GM12878 (cell line): ENCODE measurements at regions not wholly inside any gene's neighbourhood (a gene's known extent, or its start where the extent isn't known, plus 50 kb on each side); places are given as distances from the start of the nearest gene placed in this dataset.

Experiments
- ATAC-seq: fragments of 200-7000 bp; cut with Tn5 transposase; 3 replicates; pipeline ENCODE4 v1.9.1; 2020; ENCODE audit warnings: mild to moderate bottlenecking, moderate library complexity
- BruUV-seq: library from RNA; stranded (reverse); fragments of 400-500 nt; replicated peaks from 2 replicates; lab custom pipeline; 2021; lab: Mats Ljungman, UMichigan
- CTCF ChIA-PET: fragments of 300-600 bp; sonication (Branson Sonifier 250); formaldehyde crosslinking; extraction: SDS; loops from one replicate; lab custom pipeline; 2021; ENCODE audit warnings: inconsistent platforms; lab: Yijun Ruan, JAX
- POLR2A ChIA-PET: fragments of 350-600 bp; formaldehyde crosslinking; extraction: SDS; loops from one replicate; lab custom pipeline; 2021; ENCODE audit warnings: inconsistent platforms; lab: Charles Lee
- RAD21 ChIA-PET: fragments of 300-600 bp; sonication (Branson Sonifier 250); formaldehyde crosslinking; loops from one replicate; lab custom pipeline; 2023; ENCODE audit warnings: antibody characterized with exemption; ENCODE audit not compliant: unreplicated experiment; lab: Charles Lee
- SMC1A ChIA-PET: fragments of 300-600 bp; sonication (Branson Sonifier 250); formaldehyde crosslinking; loops from one replicate; lab custom pipeline; 2023; ENCODE audit not compliant: unreplicated experiment, uncharacterized antibody; lab: Charles Lee
- DNase-seq: peaks from one replicate; pipeline ENCODE4 v3.0.0-alpha.2; 2011; ENCODE audit warnings: low read depth, low spot score
- FAIRE-seq: peaks from 3 replicates; lab custom pipeline; 2011; peaks lifted over from hg19 to GRCh38; lab: Jason Lieb, UNC
- H2AFZ ChIP-seq: 2 replicates; pipeline ENCODE4 v1.6.0; 2011; ENCODE audit warnings: low read depth, low read length, control low read depth; ENCODE audit not compliant: control insufficient read depth
- H3K27ac ChIP-seq: 2 replicates; pipeline ENCODE4 v1.5.1; 2011; ENCODE audit warnings: control low read depth; ENCODE audit not compliant: control insufficient read depth, insufficient read depth
- H3K27me3 ChIP-seq, 2 experiments: replicated peaks in 1 of 2; 2 replicates each; pipeline versions ENCODE4 v1.6.0 to v1.6.1; 2011; ENCODE audit warnings: low read length in 1 of 2; ENCODE audit not compliant: control insufficient read depth in 2 of 2, insufficient read depth in 2 of 2
- H3K36me3 ChIP-seq, 2 experiments: 2 replicates each; pipeline ENCODE4 v1.5.1; 2011; ENCODE audit warnings: low read length in 1 of 2; ENCODE audit not compliant: control insufficient read depth in 2 of 2, insufficient read depth in 2 of 2
- H3K4me1 ChIP-seq: 2 replicates; pipeline ENCODE4 v1.6.1; 2011; ENCODE audit warnings: mild to moderate bottlenecking, low read length, moderate library complexity, mixed read lengths; ENCODE audit not compliant: control insufficient read depth, insufficient read depth
- H3K4me2 ChIP-seq: 2 replicates; pipeline ENCODE4 v1.6.0; 2011; ENCODE audit warnings: control low read depth; ENCODE audit not compliant: control insufficient read depth, insufficient read depth
- H3K4me3 ChIP-seq: fragments of 200-600 bp; sonication (generic); 2 replicates; pipeline ENCODE4 v1.5.1; 2016
- H3K79me2 ChIP-seq: 2 replicates; pipeline ENCODE4 v1.6.0; 2011; ENCODE audit warnings: low read length; ENCODE audit not compliant: control insufficient read depth, insufficient read depth
- H3K9ac ChIP-seq: 2 replicates; pipeline ENCODE4 v1.8.0; 2011; ENCODE audit warnings: low read length, control low read depth, mixed read lengths; ENCODE audit not compliant: control insufficient read depth, insufficient read depth
- H3K9me3 ChIP-seq: replicated peaks from 3 replicates; pipeline ENCODE4 v1.5.1; 2011; ENCODE audit warnings: mild to moderate bottlenecking, low read length; ENCODE audit not compliant: control insufficient read depth, insufficient read depth
- H4K20me1 ChIP-seq: 2 replicates; pipeline ENCODE4 v1.6.0; 2011; ENCODE audit not compliant: control insufficient read depth, insufficient read depth
- CHD2 ChIP-seq: IDR thresholded peaks from 2 replicates; pipeline ENCODE4 v1.6.1; 2011; ENCODE audit warnings: low read depth, low read length, improper control_type of control experiment, borderline replicate concordance
- IKZF2 ChIP-seq, 2 experiments: fragments of 450-650 bp; IDR thresholded peaks; 2 replicates each; pipeline ENCODE4 v1.6.1; 2017; ENCODE audit warnings: mild to moderate bottlenecking in 2 of 2, moderate library complexity in 2 of 2
- KDM1A ChIP-seq: fragments of 200-600 bp; sonication (generic); IDR thresholded peaks from 2 replicates; pipeline ENCODE4 v1.6.1; 2016; ENCODE audit warnings: borderline replicate concordance
- NR2F1 ChIP-seq: fragments of 450-650 bp; conservative IDR thresholded peaks from 2 replicates; pipeline ENCODE4 v1.6.1; 2017; ENCODE audit warnings: mild to moderate bottlenecking
- PAX8 ChIP-seq: fragments of 450-650 bp; IDR thresholded peaks from 2 replicates; pipeline ENCODE4 v1.6.1; 2017; ENCODE audit warnings: mild to moderate bottlenecking, moderate library complexity
- RUNX3 ChIP-seq: IDR thresholded peaks from 2 replicates; pipeline ENCODE4 v1.6.1; 2012; ENCODE audit warnings: low read length, inconsistent platforms
- SIN3A ChIP-seq: IDR thresholded peaks from 2 replicates; pipeline ENCODE4 v1.6.1; 2012; ENCODE audit warnings: low read depth, low read length, improper control_type of control experiment
- SUZ12 ChIP-seq: fragments of 200-600 bp; sonication (generic); IDR thresholded peaks from one replicate; pipeline ENCODE4 v1.6.1; 2018; ENCODE audit warnings: antibody characterized with exemption, mild to moderate bottlenecking; ENCODE audit not compliant: unreplicated experiment
- WGBS: methylation state at CpG from one replicate; pipeline ENCODE4 v1.1.6; 2016; ENCODE audit warnings: low lambda C conversion rate; ENCODE audit not compliant: insufficient replicate concordance, insufficient coverage; ENCODE audit errors: missing lambda C conversion rate; 5-methylcytosine and 5-hydroxymethylcytosine counted together
- in situ Hi-C: fragments of 300-500 bp; cut with MboI; formaldehyde crosslinking; loops from 9 replicates; pipeline ENCODE4 v1.14.3; 2018; ENCODE audit warnings: mixed read lengths
- intact Hi-C: fragments of 100-400 bp; cut with micrococcal nuclease; formaldehyde crosslinking; loops from one replicate; pipeline ENCODE4 v1.14.2; 2022; ENCODE audit not compliant: unreplicated experiment
- TF ChIP-seq, protein P1 (sequence below): fragments of 450-650 bp; IDR thresholded peaks from 2 replicates; pipeline ENCODE4 v1.6.1; 2017; ENCODE audit warnings: mild to moderate bottlenecking, moderate library complexity
- TF ChIP-seq, protein P2 (sequence below): fragments of 450-650 bp; IDR thresholded peaks from 2 replicates; pipeline ENCODE4 v1.6.1; 2017; ENCODE audit warnings: low read depth, mild to moderate bottlenecking, moderate library complexity
- TF ChIP-seq, protein P3 (sequence below): IDR thresholded peaks from 2 replicates; pipeline ENCODE4 v1.6.1; 2011; ENCODE audit warnings: mild to moderate bottlenecking, low read depth, low read length, moderate library complexity; ENCODE audit not compliant: insufficient replicate concordance
- TF ChIP-seq, protein P4 (sequence below): IDR thresholded peaks from 2 replicates; pipeline ENCODE4 v1.6.1; 2011; ENCODE audit warnings: borderline replicate concordance, low read depth, mild to moderate bottlenecking, moderate library complexity, low read length; ENCODE audit not compliant: insufficient read depth, poor library complexity, severe bottlenecking

DNA sequence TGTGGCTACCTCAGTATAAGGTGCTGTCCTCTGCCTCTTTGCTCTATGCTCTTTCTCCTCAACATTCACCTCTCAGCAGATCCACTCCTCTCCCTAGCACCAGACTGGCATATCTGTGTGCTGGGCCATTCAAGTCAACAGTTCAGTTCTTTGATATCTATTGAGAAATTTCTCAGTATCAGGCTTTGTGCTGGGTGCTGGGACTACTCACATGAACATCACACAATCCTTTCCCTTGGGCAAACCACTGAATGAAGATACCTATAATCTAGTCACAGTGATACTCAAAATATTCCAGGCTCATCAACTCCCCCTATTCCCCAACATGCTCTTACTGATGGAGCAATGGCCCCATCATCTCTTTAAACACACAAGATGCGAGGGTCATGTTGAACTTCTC, 120.8 kb downstream of the RPL22L1 start (continued):
- TF ChIP-seq, protein P1, sequence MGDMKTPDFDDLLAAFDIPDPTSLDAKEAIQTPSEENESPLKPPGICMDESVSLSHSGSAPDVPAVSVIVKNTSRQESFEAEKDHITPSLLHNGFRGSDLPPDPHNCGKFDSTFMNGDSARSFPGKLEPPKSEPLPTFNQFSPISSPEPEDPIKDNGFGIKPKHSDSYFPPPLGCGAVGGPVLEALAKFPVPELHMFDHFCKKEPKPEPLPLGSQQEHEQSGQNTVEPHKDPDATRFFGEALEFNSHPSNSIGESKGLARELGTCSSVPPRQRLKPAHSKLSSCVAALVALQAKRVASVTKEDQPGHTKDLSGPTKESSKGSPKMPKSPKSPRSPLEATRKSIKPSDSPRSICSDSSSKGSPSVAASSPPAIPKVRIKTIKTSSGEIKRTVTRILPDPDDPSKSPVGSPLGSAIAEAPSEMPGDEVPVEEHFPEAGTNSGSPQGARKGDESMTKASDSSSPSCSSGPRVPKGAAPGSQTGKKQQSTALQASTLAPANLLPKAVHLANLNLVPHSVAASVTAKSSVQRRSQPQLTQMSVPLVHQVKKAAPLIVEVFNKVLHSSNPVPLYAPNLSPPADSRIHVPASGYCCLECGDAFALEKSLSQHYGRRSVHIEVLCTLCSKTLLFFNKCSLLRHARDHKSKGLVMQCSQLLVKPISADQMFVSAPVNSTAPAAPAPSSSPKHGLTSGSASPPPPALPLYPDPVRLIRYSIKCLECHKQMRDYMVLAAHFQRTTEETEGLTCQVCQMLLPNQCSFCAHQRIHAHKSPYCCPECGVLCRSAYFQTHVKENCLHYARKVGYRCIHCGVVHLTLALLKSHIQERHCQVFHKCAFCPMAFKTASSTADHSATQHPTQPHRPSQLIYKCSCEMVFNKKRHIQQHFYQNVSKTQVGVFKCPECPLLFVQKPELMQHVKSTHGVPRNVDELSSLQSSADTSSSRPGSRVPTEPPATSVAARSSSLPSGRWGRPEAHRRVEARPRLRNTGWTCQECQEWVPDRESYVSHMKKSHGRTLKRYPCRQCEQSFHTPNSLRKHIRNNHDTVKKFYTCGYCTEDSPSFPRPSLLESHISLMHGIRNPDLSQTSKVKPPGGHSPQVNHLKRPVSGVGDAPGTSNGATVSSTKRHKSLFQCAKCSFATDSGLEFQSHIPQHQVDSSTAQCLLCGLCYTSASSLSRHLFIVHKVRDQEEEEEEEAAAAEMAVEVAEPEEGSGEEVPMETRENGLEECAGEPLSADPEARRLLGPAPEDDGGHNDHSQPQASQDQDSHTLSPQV = no peak
- TF ChIP-seq SIN3A = no peak

DNA sequence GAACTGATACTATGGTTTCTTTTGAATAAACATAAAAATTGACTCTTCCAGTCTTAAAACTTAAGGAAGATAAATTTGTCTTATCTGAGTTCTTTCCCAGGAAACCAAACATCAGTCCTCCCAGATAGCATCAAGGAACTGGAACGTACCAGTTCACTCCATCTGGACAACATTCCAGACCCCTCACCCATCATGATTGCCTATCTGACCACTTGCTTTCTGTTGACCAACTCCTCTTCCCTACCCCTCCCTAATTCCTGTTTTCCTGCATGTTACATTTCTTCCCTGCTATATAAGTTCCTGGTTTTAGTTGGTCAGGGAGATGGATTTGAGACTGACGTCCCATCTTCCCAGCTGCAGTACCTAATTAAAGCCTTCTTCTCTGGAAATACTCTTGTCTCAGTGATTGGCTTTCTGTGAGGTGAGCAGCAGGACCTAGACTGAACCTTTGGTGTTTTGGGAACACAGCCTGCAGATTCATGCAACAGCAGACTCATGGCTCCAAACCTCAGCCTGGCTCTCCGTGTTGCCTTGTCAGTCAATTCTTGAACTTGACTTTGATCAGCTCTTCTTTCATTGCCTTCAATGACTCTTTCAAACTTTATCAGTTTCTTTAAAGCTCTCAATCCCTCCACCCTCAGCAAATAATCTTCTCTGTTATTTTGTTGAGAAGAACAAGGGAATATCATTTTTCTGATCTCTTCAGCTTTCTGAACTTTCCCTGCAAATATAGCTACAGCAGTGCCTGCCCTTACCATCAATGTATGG, 123.6 kb downstream of the RPL22L1 start:
- Histone ChIP-seq H3K27ac (no peak overlapping the region), H3K4me1 (no peaks in the 10 kb centered on the region), H3K27me3 (peaks cover 0 to 4% of the 10 kb centered on the region in 2 experiments; a peak in 2 of 4 replicates), H3K79me2 (no peaks in the 10 kb centered on the region), H2AFZ (no peak overlapping the region), H4K20me1 (no peaks in the 10 kb centered on the region), H3K36me3 (no peaks in the 10 kb centered on the region), H3K4me2 (no peak overlapping the region), H3K9ac (no peak overlapping the region), H3K9me3 (no peaks in the 10 kb centered on the region), H3K4me3 (no peak overlapping the region)
- DNase-seq = no peak
- ChIA-PET POLR2A (no interaction called here), RAD21 (interaction anchor here (0.6 kb wide), 1 partner anchor 1601 kb away, joined by 3 read pairs; no protein-coding TSS in a partner anchor), SMC1A (no interaction called here), CTCF (interaction anchor here (0.6 to 1.3 kb wide), 2 partner anchors 64 to 134 kb away, joined by 3 read pairs; no protein-coding TSS in a partner anchor)
- peak; percentile 44 for FAIRE-seq
- no TSS peak for BruUV-seq
- in situ Hi-C loops = no loop called here
- intact Hi-C loops = no loop called here
- no peak for ATAC-seq
- WGBS = 7% methylated on average over 3 of the region's 3 CpGs
- TF ChIP-seq, protein P2, sequence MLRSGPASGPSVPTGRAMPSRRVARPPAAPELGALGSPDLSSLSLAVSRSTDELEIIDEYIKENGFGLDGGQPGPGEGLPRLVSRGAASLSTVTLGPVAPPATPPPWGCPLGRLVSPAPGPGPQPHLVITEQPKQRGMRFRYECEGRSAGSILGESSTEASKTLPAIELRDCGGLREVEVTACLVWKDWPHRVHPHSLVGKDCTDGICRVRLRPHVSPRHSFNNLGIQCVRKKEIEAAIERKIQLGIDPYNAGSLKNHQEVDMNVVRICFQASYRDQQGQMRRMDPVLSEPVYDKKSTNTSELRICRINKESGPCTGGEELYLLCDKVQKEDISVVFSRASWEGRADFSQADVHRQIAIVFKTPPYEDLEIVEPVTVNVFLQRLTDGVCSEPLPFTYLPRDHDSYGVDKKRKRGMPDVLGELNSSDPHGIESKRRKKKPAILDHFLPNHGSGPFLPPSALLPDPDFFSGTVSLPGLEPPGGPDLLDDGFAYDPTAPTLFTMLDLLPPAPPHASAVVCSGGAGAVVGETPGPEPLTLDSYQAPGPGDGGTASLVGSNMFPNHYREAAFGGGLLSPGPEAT = no peak
- TF ChIP-seq KDM1A = no peak
- TF ChIP-seq IKZF2 (IDR thresholded peaks at IDR 0.05) = no peak
- TF ChIP-seq, protein P3, sequence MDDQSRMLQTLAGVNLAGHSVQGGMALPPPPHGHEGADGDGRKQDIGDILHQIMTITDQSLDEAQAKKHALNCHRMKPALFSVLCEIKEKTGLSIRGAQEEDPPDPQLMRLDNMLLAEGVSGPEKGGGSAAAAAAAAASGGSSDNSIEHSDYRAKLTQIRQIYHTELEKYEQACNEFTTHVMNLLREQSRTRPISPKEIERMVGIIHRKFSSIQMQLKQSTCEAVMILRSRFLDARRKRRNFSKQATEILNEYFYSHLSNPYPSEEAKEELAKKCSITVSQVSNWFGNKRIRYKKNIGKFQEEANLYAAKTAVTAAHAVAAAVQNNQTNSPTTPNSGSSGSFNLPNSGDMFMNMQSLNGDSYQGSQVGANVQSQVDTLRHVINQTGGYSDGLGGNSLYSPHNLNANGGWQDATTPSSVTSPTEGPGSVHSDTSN = no peak
- TF ChIP-seq, protein P4, sequence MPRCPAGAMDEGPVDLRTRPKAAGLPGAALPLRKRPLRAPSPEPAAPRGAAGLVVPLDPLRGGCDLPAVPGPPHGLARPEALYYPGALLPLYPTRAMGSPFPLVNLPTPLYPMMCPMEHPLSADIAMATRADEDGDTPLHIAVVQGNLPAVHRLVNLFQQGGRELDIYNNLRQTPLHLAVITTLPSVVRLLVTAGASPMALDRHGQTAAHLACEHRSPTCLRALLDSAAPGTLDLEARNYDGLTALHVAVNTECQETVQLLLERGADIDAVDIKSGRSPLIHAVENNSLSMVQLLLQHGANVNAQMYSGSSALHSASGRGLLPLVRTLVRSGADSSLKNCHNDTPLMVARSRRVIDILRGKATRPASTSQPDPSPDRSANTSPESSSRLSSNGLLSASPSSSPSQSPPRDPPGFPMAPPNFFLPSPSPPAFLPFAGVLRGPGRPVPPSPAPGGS = no peak
- TF ChIP-seq NR2F1 = no peak
- TF ChIP-seq SUZ12 = no peak
- TF ChIP-seq CHD2 = no peak
- no peak for TF ChIP-seq PAX8
- TF ChIP-seq RUNX3 = no peak
